ENCODE measurements at regions not wholly inside any gene's neighbourhood (a gene's known extent, or its start where the extent isn't known, plus 50 kb on each side); places are given as distances from the start of the nearest gene placed in this dataset.

- 96% methylated on average over 3 of the region's 3 CpGs for WGBS (ENCODE audit: low lambda C conversion rate, missing lambda C conversion rate)
- H3K27me3 ChIP-seq = no peaks in the 10 kb centered on the region
- no peaks in the 10 kb centered on the region for H3K9me3 ChIP-seq (ENCODE audit: low read depth)
- H3K4me3 ChIP-seq = no peak overlapping the region
- H3K4me2 ChIP-seq = no peak overlapping the region
- H4K20me1 ChIP-seq (ENCODE audit: insufficient read depth, poor library complexity, severe bottlenecking) = no peaks in the 10 kb centered on the region
- no peaks in the 10 kb centered on the region for H3K36me3 ChIP-seq (replicated peaks; ENCODE audit: insufficient read depth, low read depth)
- H3K9me2 ChIP-seq (replicated peaks; ENCODE audit: insufficient read depth) = no peaks in the 10 kb centered on the region
- no peak for DNase-seq (ENCODE audit: low spot score)
- no peaks in the 10 kb centered on the region for H3K79me2 ChIP-seq
- no peaks in the 10 kb centered on the region for H3K4me1 ChIP-seq (ENCODE audit: insufficient read depth)
- no peak overlapping the region for H3K27ac ChIP-seq
- TF ChIP-seq CTCF (IDR thresholded peaks at IDR 0.05; ENCODE audit: poor library complexity) = no peak
- no peak overlapping the region for H2AFZ ChIP-seq
Observed at GRCh38 chr5:167525004-167525403, 766.4 kb upstream of the WWC1 start.

- no peak overlapping the region for H3K4me2 ChIP-seq
- H3K79me2 ChIP-seq = no peaks in the 10 kb centered on the region
- no peak overlapping the region for H3K4me3 ChIP-seq
- no peaks in the 10 kb centered on the region for H3K36me3 ChIP-seq (replicated peaks; ENCODE audit: insufficient read depth, low read depth)
- no peaks in the 10 kb centered on the region for H3K9me2 ChIP-seq (replicated peaks; ENCODE audit: insufficient read depth)
- H3K27ac ChIP-seq = no peak overlapping the region
- H3K9me3 ChIP-seq (ENCODE audit: low read depth) = no peaks in the 10 kb centered on the region
- 80% methylated on average over 6 of the region's 6 CpGs for WGBS (ENCODE audit: low lambda C conversion rate, missing lambda C conversion rate)
- no peaks in the 10 kb centered on the region for H3K27me3 ChIP-seq
- H4K20me1 ChIP-seq (ENCODE audit: insufficient read depth, poor library complexity, severe bottlenecking) = no peaks in the 10 kb centered on the region
- TF ChIP-seq CTCF (IDR thresholded peaks at IDR 0.05; ENCODE audit: poor library complexity) (no peak), EZH2phosphoT487 (IDR thresholded peaks at IDR 0.05; ENCODE audit: low read depth, severe bottlenecking, unreplicated experiment) (no peak), EZH2 (IDR thresholded peaks at IDR 0.05; ENCODE audit: borderline replicate concordance) (no peak)
- no peaks in the 10 kb centered on the region for H3K4me1 ChIP-seq (ENCODE audit: insufficient read depth)
- H2AFZ ChIP-seq = no peak overlapping the region
- no peak for DNase-seq (ENCODE audit: low spot score)
Observed at GRCh38 chr5:167528651-167529050, 762.8 kb upstream of the WWC1 start.

GRCh38 chr5:167530548-167530947, 760.9 kb upstream of the WWC1 start:
- H3K4me1 ChIP-seq (ENCODE audit: insufficient read depth) = no peaks in the 10 kb centered on the region
- H3K4me2 ChIP-seq = no peak overlapping the region
- H3K27me3 ChIP-seq = no peaks in the 10 kb centered on the region
- no peak for DNase-seq (ENCODE audit: low spot score)
- H3K9me2 ChIP-seq (replicated peaks; ENCODE audit: insufficient read depth) = no peaks in the 10 kb centered on the region
- H2AFZ ChIP-seq = no peak overlapping the region
- no peaks in the 10 kb centered on the region for H4K20me1 ChIP-seq (ENCODE audit: insufficient read depth, poor library complexity, severe bottlenecking)
- H3K4me3 ChIP-seq = no peak overlapping the region
- H3K9me3 ChIP-seq (ENCODE audit: low read depth) = no peaks in the 10 kb centered on the region
- H3K36me3 ChIP-seq (replicated peaks; ENCODE audit: insufficient read depth, low read depth) = no peaks in the 10 kb centered on the region
- WGBS (ENCODE audit: low lambda C conversion rate, missing lambda C conversion rate) = 69% methylated on average over 13 of the region's 13 CpGs
- no peaks in the 10 kb centered on the region for H3K79me2 ChIP-seq
- TF ChIP-seq EZH2 (IDR thresholded peaks at IDR 0.05; ENCODE audit: borderline replicate concordance) (no peak), EZH2phosphoT487 (IDR thresholded peaks at IDR 0.05; ENCODE audit: low read depth, severe bottlenecking, unreplicated experiment) (no peak), CTCF (IDR thresholded peaks at IDR 0.05; ENCODE audit: poor library complexity) (no peak)
- no peak overlapping the region for H3K27ac ChIP-seq

Data from hepatocyte (in vitro differentiated cells).